Loucy (cell line): ENCODE measurements at regions not wholly inside any gene's neighbourhood (a gene's known extent, or its start where the extent isn't known, plus 50 kb on each side); places are given as distances from the start of the nearest gene placed in this dataset.
"Not testable (repeated sequence)": the region's sequence is repeated elsewhere in the genome, so short reads cannot be mapped to it uniquely, and the experiment has no call there.

Experiments
- EZH2phosphoT487 ChIP-seq: fragments of 200-600 bp; IDR thresholded peaks from 2 replicates; pipeline ENCODE4 v1.6.1; 2018; ENCODE audit warnings: antibody characterized with exemption, mild to moderate bottlenecking, moderate library complexity, borderline replicate concordance
- TF ChIP-seq, protein P1 (sequence below): fragments of 200-600 bp; sonication (generic); conservative IDR thresholded peaks from 2 replicates; pipeline ENCODE4 v1.5.1; 2014; ENCODE audit warnings: mild to moderate bottlenecking, antibody characterized with exemption, low read length

DNA sequence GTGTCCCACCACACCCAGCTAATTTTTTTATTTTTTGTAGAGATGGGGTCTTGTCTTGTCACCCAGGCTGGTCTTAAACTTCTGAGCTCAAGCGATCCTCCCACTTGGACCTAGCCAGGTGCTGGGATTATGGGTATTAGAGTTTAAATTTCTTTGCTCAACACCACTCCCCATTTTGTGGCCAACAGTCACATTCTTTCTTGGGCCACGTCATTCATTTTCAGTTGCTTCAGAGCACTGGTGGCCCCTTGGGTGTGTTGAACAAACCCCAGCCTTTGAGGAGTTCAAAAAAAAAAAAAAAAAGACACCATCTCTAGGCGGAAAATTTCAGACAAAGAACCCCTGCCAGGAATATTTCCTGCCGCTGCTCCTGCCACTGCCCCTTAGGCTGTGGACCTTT, 77.0 kb downstream of the SPDYE17 start:
- TF ChIP-seq, protein P1, sequence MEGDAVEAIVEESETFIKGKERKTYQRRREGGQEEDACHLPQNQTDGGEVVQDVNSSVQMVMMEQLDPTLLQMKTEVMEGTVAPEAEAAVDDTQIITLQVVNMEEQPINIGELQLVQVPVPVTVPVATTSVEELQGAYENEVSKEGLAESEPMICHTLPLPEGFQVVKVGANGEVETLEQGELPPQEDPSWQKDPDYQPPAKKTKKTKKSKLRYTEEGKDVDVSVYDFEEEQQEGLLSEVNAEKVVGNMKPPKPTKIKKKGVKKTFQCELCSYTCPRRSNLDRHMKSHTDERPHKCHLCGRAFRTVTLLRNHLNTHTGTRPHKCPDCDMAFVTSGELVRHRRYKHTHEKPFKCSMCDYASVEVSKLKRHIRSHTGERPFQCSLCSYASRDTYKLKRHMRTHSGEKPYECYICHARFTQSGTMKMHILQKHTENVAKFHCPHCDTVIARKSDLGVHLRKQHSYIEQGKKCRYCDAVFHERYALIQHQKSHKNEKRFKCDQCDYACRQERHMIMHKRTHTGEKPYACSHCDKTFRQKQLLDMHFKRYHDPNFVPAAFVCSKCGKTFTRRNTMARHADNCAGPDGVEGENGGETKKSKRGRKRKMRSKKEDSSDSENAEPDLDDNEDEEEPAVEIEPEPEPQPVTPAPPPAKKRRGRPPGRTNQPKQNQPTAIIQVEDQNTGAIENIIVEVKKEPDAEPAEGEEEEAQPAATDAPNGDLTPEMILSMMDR = not testable (repeated sequence)
- TF ChIP-seq EZH2phosphoT487 = not testable (repeated sequence)
